HCT116 (cell line): ENCODE measurements at regions not wholly inside any gene's neighbourhood (a gene's known extent, or its start where the extent isn't known, plus 50 kb on each side); places are given as distances from the start of the nearest gene placed in this dataset.

ENCODE experiments used
- ATAC-seq: fragments of 200-7000 bp; cut with Tn5 transposase; 2 replicates; pipeline ENCODE4 v1.9.1; 2020; ENCODE audit warnings: mild to moderate bottlenecking, moderate library complexity
- BruUV-seq: library from RNA; stranded (reverse); fragments of 400-500 nt; replicated peaks from 2 replicates; lab custom pipeline; 2021; lab: Mats Ljungman, UMichigan
- CTCF ChIA-PET: fragments of 300-600 bp; sonication (Branson Sonifier 250); formaldehyde crosslinking; loops from one replicate; lab custom pipeline; 2021; ENCODE audit warnings: antibody characterized with exemption; lab: Charles Lee
- POLR2A ChIA-PET: fragments of 300-600, 350-600 bp; sonication (Branson Sonifier 250); formaldehyde crosslinking; loops from one replicate; lab custom pipeline; 2021; ENCODE audit warnings: antibody characterized with exemption; lab: Charles Lee
- RAD21 ChIA-PET, 2 experiments: fragments of 300-600 bp; sonication (Branson Sonifier 250); formaldehyde crosslinking; loops; one replicate each; lab custom pipeline; 2023; ENCODE audit warnings: low total read pairs in 2 of 2; ENCODE audit not compliant: uncharacterized antibody in 2 of 2, unreplicated experiment in 2 of 2, low non-redundant PET in 1 of 2; lab: Charles Lee
- DNase-seq: peaks from one replicate; pipeline ENCODE4 v3.0.0-alpha.2; 2010; ENCODE audit warnings: low read depth, low spot score
- H2AFZ ChIP-seq: fragments of 200-600 bp; shearing (Covaris generic), sonication (generic); 2 replicates; pipeline ENCODE4 v1.6.1; 2017; ENCODE audit warnings: low read depth, mixed run types, mixed read lengths, antibody characterized with exemption, low read length; ENCODE audit not compliant: poor library complexity, severe bottlenecking
- H3K27ac ChIP-seq: 2 replicates; pipeline ENCODE4 v1.5.1; 2012; ENCODE audit warnings: low read depth, low read length
- H3K27me3 ChIP-seq: fragments of 200-600 bp; sonication (generic); 2 replicates; pipeline ENCODE4 v1.6.1; 2016; ENCODE audit warnings: mixed run types, low read length, mixed read lengths; ENCODE audit not compliant: insufficient read depth
- H3K36me3 ChIP-seq, 2 experiments: fragments of 200-500 bp in 1 of 2; fragments of 200-600 bp in 1 of 2; sonication (Bioruptor generic) in 1 of 2; sonication (generic) in 1 of 2; 2 replicates each; pipeline versions ENCODE4 v1.5.1 to v1.6.1; 2014 to 2016; ENCODE audit warnings: low read length in 2 of 2, inconsistent platforms in 1 of 2, mixed read lengths in 1 of 2, mixed run types in 1 of 2; ENCODE audit not compliant: insufficient read depth in 2 of 2, control insufficient read depth in 1 of 2
- H3K4me1 ChIP-seq, 2 experiments: fragments of 200-600 bp in 1 of 2; sonication (generic) in 1 of 2; 2 replicates each; pipeline versions ENCODE4 v1.5.1 to v1.6.1; 2012 to 2017; ENCODE audit warnings: low read length in 2 of 2, inconsistent platforms in 1 of 2, mild to moderate bottlenecking in 1 of 2, mixed read lengths in 1 of 2, mixed run types in 1 of 2, moderate library complexity in 1 of 2; ENCODE audit not compliant: insufficient read depth in 2 of 2, control insufficient read depth in 1 of 2
- H3K4me2 ChIP-seq: fragments of 200-600 bp; sonication (generic); 2 replicates; pipeline ENCODE4 v1.6.1; 2017; ENCODE audit warnings: mixed run types, low read length, mixed read lengths
- H3K4me3 ChIP-seq, 2 experiments: fragments of 200-600 bp in 1 of 2; sonication (generic) in 1 of 2; replicated peaks in 1 of 2; 2 replicates each; pipeline ENCODE4 v1.5.1; 2011 to 2016; ENCODE audit warnings: low read length in 2 of 2, control low read depth in 1 of 2, low read depth in 1 of 2, mild to moderate bottlenecking in 1 of 2, mixed read lengths in 1 of 2, mixed run types in 1 of 2
- H3K79me2 ChIP-seq: fragments of 200-600 bp; sonication (generic); 2 replicates; pipeline ENCODE4 v1.6.1; 2017; ENCODE audit warnings: mild to moderate bottlenecking, mixed run types, low read length, moderate library complexity, mixed read lengths; ENCODE audit not compliant: insufficient read depth
- H3K9ac ChIP-seq: fragments of 200-600 bp; sonication (generic); 2 replicates; pipeline ENCODE4 v1.6.1; 2016; ENCODE audit warnings: low read length, mixed read lengths
- H3K9me2 ChIP-seq: fragments of 200-600 bp; sonication (generic), shearing (Covaris generic); 2 replicates; pipeline ENCODE4 v1.6.1; 2017; ENCODE audit warnings: mixed run types, mild to moderate bottlenecking, moderate library complexity; ENCODE audit not compliant: insufficient read depth
- H3K9me3 ChIP-seq, 2 experiments: fragments of 200-500 bp in 1 of 2; fragments of 200-600 bp in 1 of 2; sonication (Bioruptor generic) in 1 of 2; sonication (generic) in 1 of 2; 2 replicates each; pipeline ENCODE4 v1.6.1; 2014 to 2017; ENCODE audit warnings: low read length in 2 of 2, mixed read lengths in 2 of 2, inconsistent platforms in 1 of 2, low read depth in 1 of 2, mild to moderate bottlenecking in 1 of 2, mixed run types in 1 of 2, moderate library complexity in 1 of 2; ENCODE audit not compliant: control insufficient read depth in 1 of 2, insufficient read depth in 1 of 2
- H4K20me1 ChIP-seq: fragments of 200-600 bp; sonication (generic), shearing (Covaris generic); 2 replicates; pipeline ENCODE4 v1.6.1; 2017; ENCODE audit warnings: mixed run types, mild to moderate bottlenecking, moderate library complexity; ENCODE audit not compliant: insufficient read depth
- ATF3 ChIP-seq: IDR thresholded peaks from 2 replicates; pipeline ENCODE4 v1.6.1; 2012
- CBX3 ChIP-seq: IDR thresholded peaks from 2 replicates; pipeline ENCODE4 v1.6.1; 2012; ENCODE audit warnings: low read depth
- CEBPB ChIP-seq: IDR thresholded peaks from 2 replicates; pipeline ENCODE4 v1.6.1; 2012; ENCODE audit warnings: low read depth
- CTCF ChIP-seq, 3 experiments: fragments of 200-600 bp in 1 of 3; sonication (generic) in 1 of 3; IDR thresholded peaks in 2 of 3; conservative IDR thresholded peaks in 1 of 3; 2 replicates each; pipeline ENCODE4 v1.5.1; 2012 to 2017; ENCODE audit warnings: low read depth in 2 of 3, low read length in 2 of 3, antibody characterized with exemption in 1 of 3, borderline replicate concordance in 1 of 3, control low read depth in 1 of 3, mild to moderate bottlenecking in 1 of 3, mixed read lengths in 1 of 3, mixed run types in 1 of 3, moderate library complexity in 1 of 3; ENCODE audit not compliant: insufficient read depth in 1 of 3
- EGR1 ChIP-seq: IDR thresholded peaks from 2 replicates; pipeline ENCODE4 v1.6.1; 2012; ENCODE audit warnings: low read depth
- ELF1 ChIP-seq: IDR thresholded peaks from 2 replicates; pipeline ENCODE4 v1.6.1; 2012; ENCODE audit warnings: low read depth, borderline replicate concordance
- EZH2 ChIP-seq: fragments of 200-600 bp; sonication (generic); IDR thresholded peaks from 2 replicates; pipeline ENCODE4 v1.6.1; 2017; ENCODE audit warnings: antibody characterized with exemption, mixed run types
- EZH2phosphoT487 ChIP-seq: fragments of 200-600 bp; IDR thresholded peaks from 2 replicates; pipeline ENCODE4 v1.6.1; 2018; ENCODE audit warnings: antibody characterized with exemption, borderline replicate concordance
- FOSL1 ChIP-seq: IDR thresholded peaks from 2 replicates; pipeline ENCODE4 v1.6.1; 2012; ENCODE audit warnings: low read depth
- JUND ChIP-seq: IDR thresholded peaks from 2 replicates; pipeline ENCODE4 v1.6.1; 2012
- MAX ChIP-seq: IDR thresholded peaks from 2 replicates; pipeline ENCODE4 v1.6.1; 2012
- POLR2A ChIP-seq: IDR thresholded peaks from 2 replicates; pipeline ENCODE4 v1.7.0; 2011; ENCODE audit warnings: borderline replicate concordance; ENCODE audit not compliant: insufficient read depth, insufficient read length; ENCODE audit errors: extremely low read depth
- POLR2AphosphoS5 ChIP-seq: IDR thresholded peaks from 2 replicates; pipeline ENCODE4 v1.6.1; 2011; ENCODE audit warnings: mild to moderate bottlenecking, low read depth, low read length, moderate library complexity
- RAD21 ChIP-seq: IDR thresholded peaks from 2 replicates; pipeline ENCODE4 v1.6.1; 2012; ENCODE audit warnings: low read depth, mild to moderate bottlenecking
- REST ChIP-seq: IDR thresholded peaks from 2 replicates; pipeline ENCODE4 v1.6.1; 2012; ENCODE audit warnings: low read depth
- SP1 ChIP-seq: IDR thresholded peaks from 2 replicates; pipeline ENCODE4 v1.6.1; 2012; ENCODE audit warnings: low read depth
- YY1 ChIP-seq: IDR thresholded peaks from 2 replicates; pipeline ENCODE4 v1.6.1; 2011; ENCODE audit warnings: low read length, low read depth, moderate library complexity, mild to moderate bottlenecking; ENCODE audit not compliant: insufficient replicate concordance; ENCODE audit errors: extremely low read depth
- ZBTB33 ChIP-seq: IDR thresholded peaks from 2 replicates; pipeline ENCODE4 v1.6.1; 2011; ENCODE audit warnings: mild to moderate bottlenecking, low read length, moderate library complexity; ENCODE audit not compliant: insufficient replicate concordance; ENCODE audit errors: extremely low read depth
- ZFX ChIP-seq: fragments of 450-650 bp; IDR thresholded peaks from 2 replicates; pipeline ENCODE4 v1.6.1; 2017
- intact Hi-C: fragments of 100-400 bp; cut with micrococcal nuclease; formaldehyde crosslinking; loops from 2 replicates; pipeline ENCODE4 v1.10.0; 2022

GRCh38 chr4:65747386-65747785 is 77.1 kb upstream of the EPHA5 start:
- Histone ChIP-seq H3K4me2 (no peak overlapping the region), H3K9me3 (peaks cover 10 to 14% of the 10 kb centered on the region in 2 experiments; a peak in 2 of 4 replicates), H2AFZ (no peak overlapping the region), H3K4me1 (no peaks in the 10 kb centered on the region), H3K9me2 (no peaks in the 10 kb centered on the region), H4K20me1 (no peaks in the 10 kb centered on the region), H3K79me2 (no peaks in the 10 kb centered on the region), H3K9ac (no peak overlapping the region), H3K27ac (no peak overlapping the region), H3K36me3 (no peaks in the 10 kb centered on the region), H3K27me3 (no peaks in the 10 kb centered on the region), H3K4me3 (no peak overlapping the region)
- ChIA-PET CTCF (no interaction called here), POLR2A (no interaction called here), RAD21 (no interaction called here)
- TF ChIP-seq CEBPB, result no peak
- TF ChIP-seq MAX, result no peak
- no peak for TF ChIP-seq YY1
- no peak for TF ChIP-seq ATF3
- no peak for TF ChIP-seq EZH2phosphoT487
- no peak for TF ChIP-seq EZH2
- no peak for TF ChIP-seq JUND
- no peak for TF ChIP-seq ZBTB33
- TF ChIP-seq ELF1, result no peak
- TF ChIP-seq SP1, result no peak
- TF ChIP-seq FOSL1, result no peak
- TF ChIP-seq ZFX, result no peak
- TF ChIP-seq POLR2A, result no peak
- no peak for TF ChIP-seq CBX3
- no peak for TF ChIP-seq RAD21
- TF ChIP-seq CTCF (IDR thresholded peaks at IDR 0.05 in 2 of 3, conservative IDR thresholded peaks at IDR 0.05 in 1 of 3; ENCODE audit: borderline replicate concordance in 1 of 3, insufficient read depth in 1 of 3, low read depth in 2 of 3, low read length in 2 of 3), result no peak
- TF ChIP-seq EGR1, result no peak
- TF ChIP-seq REST, result no peak
- TF ChIP-seq POLR2AphosphoS5, result no peak
- no TSS peak for BruUV-seq
- intact Hi-C loops, result no loop called here
- no peak for ATAC-seq
- no peak for DNase-seq
